ENCODE measurements at regions not wholly inside any gene's neighbourhood (a gene's known extent, or its start where the extent isn't known, plus 50 kb on each side); places are given as distances from the start of the nearest gene placed in this dataset.

DNA sequence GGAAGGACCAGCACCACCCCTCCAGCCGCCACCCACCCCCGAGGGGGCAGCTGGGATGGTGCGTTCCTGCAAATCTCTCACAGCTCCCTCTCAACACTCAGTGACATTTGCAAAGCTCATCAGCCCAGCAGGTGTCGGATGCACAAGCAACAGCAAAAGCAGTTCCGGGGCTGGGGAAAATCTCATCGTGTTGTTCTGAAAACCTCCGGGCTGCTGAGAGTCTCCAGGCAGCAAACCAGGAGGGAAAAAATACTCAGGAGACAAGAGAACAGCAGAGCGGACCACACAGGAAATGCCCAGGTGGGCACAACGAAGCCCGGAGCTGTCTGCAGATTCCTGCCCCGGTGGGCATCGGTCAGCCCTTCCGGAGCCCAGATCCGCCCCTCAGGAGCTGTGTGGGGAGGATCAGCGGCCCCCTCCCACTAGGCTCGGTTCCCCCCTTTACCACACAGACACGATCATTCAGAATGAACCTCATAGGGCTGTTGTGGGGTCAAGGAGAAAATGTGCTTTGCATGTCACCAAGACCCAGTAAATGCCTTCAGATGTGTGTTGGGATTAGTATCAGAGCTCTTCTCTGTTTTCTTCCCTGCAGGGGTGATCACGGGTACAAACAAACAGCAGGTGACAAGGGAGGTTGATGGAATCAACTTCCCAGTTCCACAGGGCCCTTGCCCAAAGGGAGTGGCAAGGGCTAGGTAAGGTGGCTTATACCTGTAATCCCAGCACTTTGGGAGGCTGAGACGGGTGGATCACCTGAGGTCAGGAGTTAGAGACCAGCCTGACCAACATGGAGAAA, 127.0 kb upstream of the TIAM1 start:
- TF ChIP-seq, protein P1, sequence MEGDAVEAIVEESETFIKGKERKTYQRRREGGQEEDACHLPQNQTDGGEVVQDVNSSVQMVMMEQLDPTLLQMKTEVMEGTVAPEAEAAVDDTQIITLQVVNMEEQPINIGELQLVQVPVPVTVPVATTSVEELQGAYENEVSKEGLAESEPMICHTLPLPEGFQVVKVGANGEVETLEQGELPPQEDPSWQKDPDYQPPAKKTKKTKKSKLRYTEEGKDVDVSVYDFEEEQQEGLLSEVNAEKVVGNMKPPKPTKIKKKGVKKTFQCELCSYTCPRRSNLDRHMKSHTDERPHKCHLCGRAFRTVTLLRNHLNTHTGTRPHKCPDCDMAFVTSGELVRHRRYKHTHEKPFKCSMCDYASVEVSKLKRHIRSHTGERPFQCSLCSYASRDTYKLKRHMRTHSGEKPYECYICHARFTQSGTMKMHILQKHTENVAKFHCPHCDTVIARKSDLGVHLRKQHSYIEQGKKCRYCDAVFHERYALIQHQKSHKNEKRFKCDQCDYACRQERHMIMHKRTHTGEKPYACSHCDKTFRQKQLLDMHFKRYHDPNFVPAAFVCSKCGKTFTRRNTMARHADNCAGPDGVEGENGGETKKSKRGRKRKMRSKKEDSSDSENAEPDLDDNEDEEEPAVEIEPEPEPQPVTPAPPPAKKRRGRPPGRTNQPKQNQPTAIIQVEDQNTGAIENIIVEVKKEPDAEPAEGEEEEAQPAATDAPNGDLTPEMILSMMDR (conservative IDR thresholded peaks at IDR 0.05; ENCODE audit: control insufficient read depth, insufficient read depth, low read depth, low read length) = no peak

DNA sequence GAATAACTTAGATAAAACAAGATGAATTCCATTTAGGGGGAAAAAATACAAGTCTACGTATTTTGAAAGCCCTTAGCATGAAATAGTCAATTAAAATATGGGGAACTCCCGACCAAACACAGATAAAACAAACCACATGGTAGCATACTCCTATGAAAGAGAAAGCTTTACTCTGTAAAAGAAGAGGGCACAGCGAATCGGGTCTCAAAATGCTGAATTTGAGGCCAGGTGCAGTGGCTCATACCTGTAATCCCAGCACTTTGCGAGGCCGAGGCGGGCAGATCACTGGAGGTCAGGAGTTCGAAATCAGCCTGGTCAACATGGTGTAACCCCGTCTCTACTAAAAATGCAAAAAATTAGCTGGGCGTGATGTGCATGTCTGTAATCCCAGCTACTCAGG, 116.9 kb upstream of the TIAM1 start:
- TF ChIP-seq, protein P1 (conservative IDR thresholded peaks at IDR 0.05; ENCODE audit: control insufficient read depth, insufficient read depth, low read depth, low read length) = no peak
- no peak for DNase-seq (ENCODE audit: low read depth)
- H3K4me3 ChIP-seq (ENCODE audit: control insufficient read depth, low read depth, low read length) = no peak overlapping the region

More for the DNA sequence above, 127.0 kb upstream of the TIAM1 start:
- H3K4me3 ChIP-seq (ENCODE audit: control insufficient read depth, low read depth, low read length) = no peak overlapping the region
- DNase-seq (ENCODE audit: low read depth) = no peak

DNA sequence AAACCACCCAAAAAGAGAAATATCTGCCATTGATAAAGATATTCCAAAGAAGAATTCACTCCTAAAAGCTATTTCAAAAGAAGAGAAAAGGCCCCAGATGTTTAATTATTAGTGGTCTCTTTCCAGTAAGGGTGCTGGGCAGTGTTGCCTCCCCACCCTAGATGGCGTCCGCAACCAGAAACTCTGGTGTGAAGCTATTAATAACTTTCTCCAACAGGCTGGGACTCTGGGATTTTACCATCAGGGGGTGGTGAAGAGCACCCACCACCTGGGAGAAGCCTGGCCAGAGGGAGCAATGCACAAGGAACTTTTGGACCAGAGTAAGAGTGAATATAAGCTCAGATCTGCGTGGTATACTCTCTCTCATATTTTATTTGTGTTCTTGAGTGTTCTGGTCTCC, 115.4 kb upstream of the TIAM1 start:
- DNase-seq (ENCODE audit: low read depth) = no peak
- no peak overlapping the region for H3K4me3 ChIP-seq (ENCODE audit: control insufficient read depth, low read depth, low read length)
- TF ChIP-seq, protein P1 (conservative IDR thresholded peaks at IDR 0.05; ENCODE audit: control insufficient read depth, insufficient read depth, low read depth, low read length) = no peak

DNA sequence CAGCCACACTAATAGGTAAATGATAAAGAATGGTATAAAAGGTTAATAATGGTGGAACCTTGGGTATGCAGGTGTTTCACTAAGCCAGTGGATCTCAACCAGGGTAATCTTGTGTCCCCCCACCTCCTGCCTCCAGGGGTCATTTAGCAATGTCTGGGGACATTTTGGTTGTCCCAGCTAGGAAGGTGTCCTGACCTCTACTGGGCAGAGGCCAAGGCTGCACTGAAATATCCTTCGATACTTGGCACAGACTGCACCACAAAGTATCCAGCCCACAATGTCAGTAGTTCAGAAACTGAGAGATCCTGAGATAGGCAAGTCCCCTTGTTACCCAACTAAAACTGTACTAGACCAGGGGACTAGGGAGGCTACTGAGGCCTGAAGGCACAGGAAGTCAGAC, 113.6 kb upstream of the TIAM1 start:
- TF ChIP-seq, protein P1 (conservative IDR thresholded peaks at IDR 0.05; ENCODE audit: control insufficient read depth, insufficient read depth, low read depth, low read length) = no peak
- DNase-seq (ENCODE audit: low read depth) = no peak
- H3K4me3 ChIP-seq (ENCODE audit: control insufficient read depth, low read depth, low read length) = no peak overlapping the region

GRCh38 chr21:31456201-31456600, 112.1 kb upstream of the TIAM1 start:
- no peak overlapping the region for H3K4me3 ChIP-seq (ENCODE audit: control insufficient read depth, low read depth, low read length)
- no peak for DNase-seq (ENCODE audit: low read depth)
- TF ChIP-seq, protein P1 (conservative IDR thresholded peaks at IDR 0.05; ENCODE audit: control insufficient read depth, insufficient read depth, low read depth, low read length) = no peak

DNA sequence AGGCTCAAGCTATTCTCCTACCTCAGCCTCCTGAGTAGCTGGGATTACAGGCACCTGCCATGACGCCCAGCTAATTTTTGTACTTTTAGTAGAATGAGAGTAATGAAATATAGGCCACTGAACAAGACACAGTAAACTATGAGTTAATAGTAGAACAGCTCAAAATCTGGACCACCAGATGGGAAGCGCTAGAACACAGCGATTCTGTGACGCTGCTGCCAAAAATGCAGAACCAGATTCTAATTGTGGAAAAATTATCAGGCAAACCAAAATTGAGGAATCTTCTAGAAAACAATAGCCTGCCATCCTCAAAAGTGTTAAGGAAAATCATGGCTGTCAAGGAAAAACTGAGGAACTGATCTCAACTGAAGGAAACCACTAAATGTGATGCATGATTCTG, 111.4 kb upstream of the TIAM1 start:
- DNase-seq (ENCODE audit: low read depth) = no peak
- TF ChIP-seq, protein P1 (conservative IDR thresholded peaks at IDR 0.05; ENCODE audit: control insufficient read depth, insufficient read depth, low read depth, low read length) = no peak
- H3K4me3 ChIP-seq (ENCODE audit: control insufficient read depth, low read depth, low read length) = no peak overlapping the region

Data from fibroblast of mammary gland (primary cell).